ENCODE measurements at regions not wholly inside any gene's neighbourhood (a gene's known extent, or its start where the extent isn't known, plus 50 kb on each side); places are given as distances from the start of the nearest gene placed in this dataset.

- no peak for ATAC-seq
Observed at GRCh38 chr14:83867566-83868225, 1662.2 kb upstream of the FLRT2 start.

GRCh38 chr14:83870546-83871270 lies 1659.2 kb upstream of the FLRT2 start:
- BruUV-seq (replicated peaks) = no TSS peak
- ChIA-PET CTCF (no interaction called here), POLR2A (no interaction called here)
- DNase-seq (ENCODE audit: low read depth, low spot score) (no peak), ATAC-seq (no peak)
- no peaks in the 10 kb centered on the region for H3K27me3 ChIP-seq (ENCODE audit: control insufficient read depth, insufficient read depth, low read length)
- H3K27ac ChIP-seq (ENCODE audit: low read length) = no peak overlapping the region
- H3K9me3 ChIP-seq (ENCODE audit: control insufficient read depth, insufficient read depth, low read depth, low read length) = no peaks in the 10 kb centered on the region
- no peak overlapping the region for H3K4me3 ChIP-seq (ENCODE audit: low read depth in 2 of 2, low read length in 2 of 2)
- TF ChIP-seq TCF7L2 (IDR thresholded peaks at IDR 0.05; ENCODE audit: low read depth, low read length) = no peak
- TF ChIP-seq SIN3A (IDR thresholded peaks at IDR 0.05; ENCODE audit: borderline replicate concordance, insufficient read depth, low read depth, low read length) = no peak
- TF ChIP-seq REST (IDR thresholded peaks at IDR 0.05; ENCODE audit: insufficient read depth in 1 of 2, low read depth in 2 of 2, low read length in 1 of 2) = no peak
- no peak for TF ChIP-seq POLR2AphosphoS5 (IDR thresholded peaks at IDR 0.05; ENCODE audit: low read depth, low read length)
- no peak for TF ChIP-seq CTCF (IDR thresholded peaks at IDR 0.05)
- no peaks in the 10 kb centered on the region for H3K36me3 ChIP-seq (ENCODE audit: control insufficient read depth, insufficient read depth, low read length)
- intact Hi-C loops (cut with micrococcal nuclease; ENCODE audit: unreplicated experiment) (no loop called here), in situ Hi-C loops (cut with HindIII; ENCODE audit: low pct_unique_long_range_greater_than_20kb, low sequenced_read_pairs) (no loop called here)
- no peaks in the 10 kb centered on the region for H3K4me1 ChIP-seq (ENCODE audit: control insufficient read depth, insufficient read depth, low read length)

More at GRCh38 chr14:83867566-83868225, 1662.2 kb upstream of the FLRT2 start:
- intact Hi-C loops (cut with micrococcal nuclease; ENCODE audit: unreplicated experiment) (no loop called here), in situ Hi-C loops (cut with HindIII; ENCODE audit: low pct_unique_long_range_greater_than_20kb, low sequenced_read_pairs) (no loop called here)
- Histone ChIP-seq H3K27ac (ENCODE audit: low read length) (no peak overlapping the region), H3K4me3 (ENCODE audit: low read depth in 2 of 2, low read length in 2 of 2) (no peak overlapping the region), H3K4me1 (ENCODE audit: control insufficient read depth, insufficient read depth, low read length) (no peaks in the 10 kb centered on the region), H3K9me3 (ENCODE audit: control insufficient read depth, insufficient read depth, low read depth, low read length) (no peaks in the 10 kb centered on the region), H3K27me3 (ENCODE audit: control insufficient read depth, insufficient read depth, low read length) (no peaks in the 10 kb centered on the region), H3K36me3 (ENCODE audit: control insufficient read depth, insufficient read depth, low read length) (no peaks in the 10 kb centered on the region)
- DNase-seq (ENCODE audit: low read depth, low spot score) = no peak
- TF ChIP-seq SIN3A (IDR thresholded peaks at IDR 0.05; ENCODE audit: borderline replicate concordance, insufficient read depth, low read depth, low read length) = no peak
- TF ChIP-seq TCF7L2 (IDR thresholded peaks at IDR 0.05; ENCODE audit: low read depth, low read length) = no peak
- no peak for TF ChIP-seq CTCF (IDR thresholded peaks at IDR 0.05)
- TF ChIP-seq POLR2AphosphoS5 (IDR thresholded peaks at IDR 0.05; ENCODE audit: low read depth, low read length) = no peak
- no peak for TF ChIP-seq REST (IDR thresholded peaks at IDR 0.05; ENCODE audit: insufficient read depth in 1 of 2, low read depth in 2 of 2, low read length in 1 of 2)
- no TSS peak for BruUV-seq (replicated peaks)
- CTCF ChIA-PET = no interaction called here
- POLR2A ChIA-PET = no interaction called here
